ENCODE measurements at regions not wholly inside any gene's neighbourhood (a gene's known extent, or its start where the extent isn't known, plus 50 kb on each side); places are given as distances from the start of the nearest gene placed in this dataset.
"Not testable (repeated sequence)": the region's sequence is repeated elsewhere in the genome, so short reads cannot be mapped to it uniquely, and the experiment has no call there.

GRCh38 chr3:95860628-95861027 lies 953.8 kb upstream of the EPHA6 start:
- not testable (repeated sequence) for TF ChIP-seq EZH2 (IDR thresholded peaks at IDR 0.05; ENCODE audit: low read depth, unreplicated experiment); CTCF (conservative IDR thresholded peaks at IDR 0.05; ENCODE audit: low read depth in 2 of 2); ZNF331 (CRISPR knock-in tag; IDR thresholded peaks at IDR 0.05; ENCODE audit: low read depth); EZH2phosphoT487 (IDR thresholded peaks at IDR 0.05; ENCODE audit: unreplicated experiment); JUNB (IDR thresholded peaks at IDR 0.05; ENCODE audit: unreplicated experiment); POLR2AphosphoS5 (IDR thresholded peaks at IDR 0.05; ENCODE audit: low read depth); ZNF114 (CRISPR knock-in tag; IDR thresholded peaks at IDR 0.05); CREB1 (CRISPR knock-in tag; IDR thresholded peaks at IDR 0.05; ENCODE audit: low read depth)
- TF ChIP-seq, protein P1, sequence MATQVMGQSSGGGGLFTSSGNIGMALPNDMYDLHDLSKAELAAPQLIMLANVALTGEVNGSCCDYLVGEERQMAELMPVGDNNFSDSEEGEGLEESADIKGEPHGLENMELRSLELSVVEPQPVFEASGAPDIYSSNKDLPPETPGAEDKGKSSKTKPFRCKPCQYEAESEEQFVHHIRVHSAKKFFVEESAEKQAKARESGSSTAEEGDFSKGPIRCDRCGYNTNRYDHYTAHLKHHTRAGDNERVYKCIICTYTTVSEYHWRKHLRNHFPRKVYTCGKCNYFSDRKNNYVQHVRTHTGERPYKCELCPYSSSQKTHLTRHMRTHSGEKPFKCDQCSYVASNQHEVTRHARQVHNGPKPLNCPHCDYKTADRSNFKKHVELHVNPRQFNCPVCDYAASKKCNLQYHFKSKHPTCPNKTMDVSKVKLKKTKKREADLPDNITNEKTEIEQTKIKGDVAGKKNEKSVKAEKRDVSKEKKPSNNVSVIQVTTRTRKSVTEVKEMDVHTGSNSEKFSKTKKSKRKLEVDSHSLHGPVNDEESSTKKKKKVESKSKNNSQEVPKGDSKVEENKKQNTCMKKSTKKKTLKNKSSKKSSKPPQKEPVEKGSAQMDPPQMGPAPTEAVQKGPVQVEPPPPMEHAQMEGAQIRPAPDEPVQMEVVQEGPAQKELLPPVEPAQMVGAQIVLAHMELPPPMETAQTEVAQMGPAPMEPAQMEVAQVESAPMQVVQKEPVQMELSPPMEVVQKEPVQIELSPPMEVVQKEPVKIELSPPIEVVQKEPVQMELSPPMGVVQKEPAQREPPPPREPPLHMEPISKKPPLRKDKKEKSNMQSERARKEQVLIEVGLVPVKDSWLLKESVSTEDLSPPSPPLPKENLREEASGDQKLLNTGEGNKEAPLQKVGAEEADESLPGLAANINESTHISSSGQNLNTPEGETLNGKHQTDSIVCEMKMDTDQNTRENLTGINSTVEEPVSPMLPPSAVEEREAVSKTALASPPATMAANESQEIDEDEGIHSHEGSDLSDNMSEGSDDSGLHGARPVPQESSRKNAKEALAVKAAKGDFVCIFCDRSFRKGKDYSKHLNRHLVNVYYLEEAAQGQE (IDR thresholded peaks at IDR 0.05; ENCODE audit: unreplicated experiment) = not testable (repeated sequence)

Measured in GM23338 (cell line).